HG03045 (cell line): ENCODE measurements at regions not wholly inside any gene's neighbourhood (a gene's known extent, or its start where the extent isn't known, plus 50 kb on each side); places are given as distances from the start of the nearest gene placed in this dataset.

Experiments used
- ATAC-seq: cut with Tn5 transposase; IDR thresholded peaks from one replicate; pipeline ENCODE4 v1.9.1; 2021; ENCODE audit warnings: mild to moderate bottlenecking, moderate library complexity; ENCODE audit not compliant: unreplicated experiment

GRCh38 chr2:196344397-196344796, 173.0 kb upstream of the STK17B start:
- no peak for ATAC-seq

GRCh38 chr2:196353717-196354116, 182.3 kb upstream of the STK17B start:
- ATAC-seq, result no peak

GRCh38 chr2:196354186-196354585, 182.8 kb upstream of the STK17B start:
- no peak for ATAC-seq

GRCh38 chr2:196356332-196356731, 185.0 kb upstream of the STK17B start:
- ATAC-seq, result no peak

- no peak for ATAC-seq
These were observed 189.3 kb upstream of the STK17B start for GRCh38 chr2:196360650-196361049.

GRCh38 chr2:196361606-196362326, 190.4 kb upstream of the STK17B start:
- ATAC-seq, result no peak

- ATAC-seq, result no peak
These were observed 191.7 kb upstream of the STK17B start for GRCh38 chr2:196362973-196363549.

GRCh38 chr2:196365145-196365544, 193.8 kb upstream of the STK17B start:
- ATAC-seq, result no peak

GRCh38 chr2:196365923-196366322, 194.5 kb upstream of the STK17B start:
- no peak for ATAC-seq

GRCh38 chr2:196367633-196368032, 196.3 kb upstream of the STK17B start:
- ATAC-seq, result no peak

- ATAC-seq, result no peak
These were observed 197.3 kb upstream of the STK17B start for GRCh38 chr2:196368546-196369225.

GRCh38 chr2:196369967-196370366, 198.6 kb upstream of the STK17B start:
- ATAC-seq, result no peak

- no peak for ATAC-seq
These were observed 199.0 kb upstream of the STK17B start for GRCh38 chr2:196370381-196370780.

GRCh38 chr2:196372276-196372809, 201.0 kb upstream of the STK17B start:
- no peak for ATAC-seq

GRCh38 chr2:196372811-196373664, 201.7 kb upstream of the STK17B start:
- ATAC-seq, result no peak

- no peak for ATAC-seq
These were observed 205.9 kb upstream of the STK17B start for GRCh38 chr2:196376984-196377877.

GRCh38 chr2:196379600-196379999, 208.2 kb upstream of the STK17B start:
- ATAC-seq, result no peak

GRCh38 chr2:196380098-196380497, 208.7 kb upstream of the STK17B start:
- ATAC-seq, result no peak

GRCh38 chr2:196380575-196380974, 209.2 kb upstream of the STK17B start:
- ATAC-seq, result no peak

- ATAC-seq, result no peak
These were observed 210.1 kb upstream of the STK17B start for GRCh38 chr2:196381464-196381863.
